Urinary bladder (tissue), 3 donors: ENCODE measurements at regions not wholly inside any gene's neighbourhood (a gene's known extent, or its start where the extent isn't known, plus 50 kb on each side); places are given as distances from the start of the nearest gene placed in this dataset.

Source experiments
- DNase-seq: peaks from one replicate; pipeline ENCODE4 v3.0.0-alpha.2; 2015; ENCODE audit errors: extremely low spot score
- H3K27ac ChIP-seq: one replicate; pipeline ENCODE4 v1.5.1; 2013; ENCODE audit warnings: low read depth, mild to moderate bottlenecking, moderate library complexity
- H3K36me3 ChIP-seq: one replicate; pipeline ENCODE4 v1.6.1; 2013; ENCODE audit warnings: mild to moderate bottlenecking, moderate library complexity; ENCODE audit not compliant: insufficient read depth
- H3K4me1 ChIP-seq: one replicate; pipeline ENCODE4 v1.6.1; 2013; ENCODE audit warnings: mild to moderate bottlenecking, moderate library complexity; ENCODE audit not compliant: insufficient read depth
- H3K4me3 ChIP-seq: one replicate; pipeline ENCODE4 v1.5.1; 2013; ENCODE audit warnings: low read depth, low read length
- WGBS: extraction: QIAGEN DNeasy Blood & Tissue Kit; methylation state at CpG from one replicate; pipeline ENCODE4 v1.1.7; 2013; 5-methylcytosine and 5-hydroxymethylcytosine counted together
- donor health status: healthy with polysubstance abuse.
- donor health status: healthy.

DNA sequence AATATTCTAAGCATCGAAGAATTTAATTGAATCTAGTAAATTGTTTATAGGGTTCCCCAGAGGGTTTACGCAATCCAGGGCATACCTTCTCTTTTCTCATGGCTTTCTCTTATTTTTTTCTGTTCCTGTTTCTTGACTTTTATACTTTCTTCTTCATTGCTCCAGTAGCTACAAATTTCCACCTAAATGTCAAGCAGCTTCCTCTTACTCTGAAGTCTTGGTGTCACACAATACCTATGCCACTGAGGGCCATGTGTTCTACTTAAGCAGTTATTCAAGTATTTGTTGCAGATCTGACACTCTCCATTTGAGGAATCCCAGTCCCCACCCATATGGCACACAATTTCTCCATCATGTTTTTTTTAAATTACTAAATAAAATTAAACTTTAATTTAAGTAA lies 343.1 kb upstream of the MBL2 start:
- Histone ChIP-seq H3K4me1 (no peaks in the 10 kb centered on the region), H3K36me3 (no peaks in the 10 kb centered on the region), H3K27ac (no peak overlapping the region), H3K4me3 (no peak overlapping the region)
- 79% methylated on average over 2 of the region's 2 CpGs for WGBS
- DNase-seq, result no peak

DNA sequence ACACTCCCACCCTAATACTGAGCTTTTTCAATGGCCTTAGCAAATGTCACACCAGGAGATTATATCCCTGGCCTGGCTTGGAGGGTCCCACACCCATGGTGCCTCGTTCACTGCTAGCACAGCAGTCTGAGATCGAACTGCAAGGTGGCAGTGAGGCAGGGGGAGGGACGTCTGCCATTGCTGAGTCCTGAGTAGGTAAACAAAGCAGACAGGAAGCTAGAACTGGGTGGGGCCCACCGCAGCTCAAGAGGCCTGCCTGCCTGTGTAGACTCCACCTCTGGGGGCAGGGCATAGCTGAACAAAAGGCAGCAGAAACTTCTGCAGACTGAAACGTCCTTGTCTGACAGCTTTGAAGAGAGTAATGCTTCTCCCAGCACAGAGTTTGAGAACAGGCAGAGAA lies 338.9 kb upstream of the MBL2 start:
- H3K4me3 ChIP-seq, result no peak overlapping the region
- no peak for DNase-seq
- 69% methylated on average over 5 of the region's 5 CpGs for WGBS
- no peaks in the 10 kb centered on the region for H3K4me1 ChIP-seq
- no peak overlapping the region for H3K27ac ChIP-seq
- no peaks in the 10 kb centered on the region for H3K36me3 ChIP-seq

GRCh38 chr10:53109320-53109719 lies 336.7 kb upstream of the MBL2 start:
- no peak overlapping the region for H3K27ac ChIP-seq

GRCh38 chr10:53108317-53108934 lies 335.8 kb upstream of the MBL2 start:
- Histone ChIP-seq H3K4me3 (no peak overlapping the region), H3K4me1 (no peaks in the 10 kb centered on the region), H3K27ac (no peak overlapping the region), H3K36me3 (no peaks in the 10 kb centered on the region)
- 78% methylated on average over 4 of the region's 4 CpGs for WGBS
- no peak for DNase-seq

More at GRCh38 chr10:53109320-53109719, 336.7 kb upstream of the MBL2 start:
- Histone ChIP-seq H3K36me3 (no peaks in the 10 kb centered on the region), H3K4me1 (no peaks in the 10 kb centered on the region), H3K4me3 (no peak overlapping the region)
- 62% methylated on average over 2 of the region's 2 CpGs for WGBS
- no peak for DNase-seq

- no peak for DNase-seq
- no peak overlapping the region for H3K4me3 ChIP-seq
- no peaks in the 10 kb centered on the region for H3K4me1 ChIP-seq
- H3K27ac ChIP-seq, result no peak overlapping the region
- WGBS, result 74% methylated on average over 5 of the region's 5 CpGs
- H3K36me3 ChIP-seq, result no peaks in the 10 kb centered on the region
Measured at GRCh38 chr10:53107711-53108110, 335.1 kb upstream of the MBL2 start.

- no peak overlapping the region for H3K27ac ChIP-seq
- no peaks in the 10 kb centered on the region for H3K36me3 ChIP-seq
- no peaks in the 10 kb centered on the region for H3K4me1 ChIP-seq
- 68% methylated on average over 4 of the region's 4 CpGs for WGBS
- H3K4me3 ChIP-seq, result no peak overlapping the region
- no peak for DNase-seq
Measured at GRCh38 chr10:53102424-53102823, 329.8 kb upstream of the MBL2 start.

- 78% methylated on average over 2 of the region's 2 CpGs for WGBS
- Histone ChIP-seq H3K36me3 (no peaks in the 10 kb centered on the region), H3K27ac (no peak overlapping the region), H3K4me3 (no peak overlapping the region), H3K4me1 (no peaks in the 10 kb centered on the region)
- DNase-seq, result no peak
Measured at GRCh38 chr10:53093878-53094277, 321.3 kb upstream of the MBL2 start.

GRCh38 chr10:53091574-53091973 lies 319.0 kb upstream of the MBL2 start:
- H3K36me3 ChIP-seq, result no peaks in the 10 kb centered on the region
- H3K27ac ChIP-seq, result no peak overlapping the region
- 55% methylated on average over 4 of the region's 4 CpGs for WGBS
- H3K4me3 ChIP-seq, result no peak overlapping the region
- no peak for DNase-seq
- no peaks in the 10 kb centered on the region for H3K4me1 ChIP-seq

DNA sequence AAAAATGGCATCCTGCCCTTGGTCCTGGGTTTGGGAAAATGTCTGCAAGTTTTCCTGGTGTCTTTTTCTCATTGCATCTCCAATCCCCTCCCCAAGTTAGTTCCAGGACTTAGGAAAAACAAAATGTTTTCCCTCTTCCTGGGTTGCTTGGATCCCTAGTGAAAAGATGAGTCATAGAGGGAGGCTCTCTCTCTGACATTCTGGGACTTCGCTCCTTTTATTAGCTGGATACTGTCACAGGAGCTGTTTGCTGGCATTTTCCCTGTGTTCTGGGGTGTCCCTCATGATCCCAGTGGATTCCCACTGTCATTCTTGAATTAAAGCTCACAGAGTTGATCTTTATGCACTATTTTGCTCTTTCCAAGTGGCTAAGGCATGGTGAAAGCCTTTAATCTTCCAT lies 316.4 kb upstream of the MBL2 start:
- Histone ChIP-seq H3K27ac (no peak overlapping the region), H3K4me3 (no peak overlapping the region), H3K36me3 (no peaks in the 10 kb centered on the region), H3K4me1 (no peaks in the 10 kb centered on the region)
- 39% methylated on average over 1 of the region's 1 CpG for WGBS
- no peak for DNase-seq

- WGBS, result 42% methylated on average over 3 of the region's 3 CpGs
- no peaks in the 10 kb centered on the region for H3K36me3 ChIP-seq
- no peak overlapping the region for H3K4me3 ChIP-seq
- H3K4me1 ChIP-seq, result no peaks in the 10 kb centered on the region
- no peak for DNase-seq
- no peak overlapping the region for H3K27ac ChIP-seq
Measured at GRCh38 chr10:53079283-53079682, 306.7 kb upstream of the MBL2 start.

DNA sequence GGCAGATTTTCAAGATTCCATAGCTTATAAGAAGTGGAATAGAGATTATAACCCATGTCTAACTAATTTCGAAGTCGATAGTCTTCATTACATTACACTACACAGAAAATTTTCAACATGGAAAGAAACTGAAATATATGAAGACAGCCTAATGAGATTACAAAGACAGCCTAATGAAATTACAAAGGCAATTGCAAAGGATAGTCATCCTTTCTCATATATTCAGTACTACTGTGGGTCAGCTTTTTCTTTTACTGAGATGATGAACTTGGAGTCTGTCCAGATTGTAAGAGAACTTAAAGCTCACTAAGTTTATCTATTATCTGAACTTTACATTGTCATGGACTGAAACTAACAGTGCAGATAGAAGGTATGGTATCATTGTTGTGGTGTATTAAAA lies 304.4 kb upstream of the MBL2 start:
- 90% methylated on average over 2 of the region's 2 CpGs for WGBS

DNA sequence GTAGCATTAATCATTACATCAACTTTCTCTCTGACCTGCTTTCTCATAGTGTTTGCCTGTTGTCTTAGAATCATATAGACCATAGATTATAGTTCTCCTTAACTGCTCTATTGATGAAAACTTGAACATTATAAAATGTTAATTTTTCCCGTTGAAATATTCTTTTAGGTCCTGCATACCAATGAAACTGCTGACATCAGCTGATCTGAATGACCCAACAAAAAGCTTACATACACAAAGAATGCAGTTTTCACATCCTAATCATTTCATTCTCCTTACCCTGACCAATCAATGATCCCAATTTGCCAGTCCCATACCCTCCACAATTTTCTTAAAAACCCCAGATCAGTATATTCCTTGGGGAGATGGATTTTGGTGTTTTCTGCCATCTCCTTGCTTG lies 302.9 kb upstream of the MBL2 start:
- 88% methylated on average over 1 of the region's 1 CpG for WGBS

More for the DNA sequence above, 304.4 kb upstream of the MBL2 start:
- no peaks in the 10 kb centered on the region for H3K36me3 ChIP-seq
- H3K4me1 ChIP-seq, result peaks cover 2% of the 10 kb centered on the region
- no peak overlapping the region for H3K4me3 ChIP-seq
- no peak for DNase-seq
- H3K27ac ChIP-seq, result no peak overlapping the region

DNA sequence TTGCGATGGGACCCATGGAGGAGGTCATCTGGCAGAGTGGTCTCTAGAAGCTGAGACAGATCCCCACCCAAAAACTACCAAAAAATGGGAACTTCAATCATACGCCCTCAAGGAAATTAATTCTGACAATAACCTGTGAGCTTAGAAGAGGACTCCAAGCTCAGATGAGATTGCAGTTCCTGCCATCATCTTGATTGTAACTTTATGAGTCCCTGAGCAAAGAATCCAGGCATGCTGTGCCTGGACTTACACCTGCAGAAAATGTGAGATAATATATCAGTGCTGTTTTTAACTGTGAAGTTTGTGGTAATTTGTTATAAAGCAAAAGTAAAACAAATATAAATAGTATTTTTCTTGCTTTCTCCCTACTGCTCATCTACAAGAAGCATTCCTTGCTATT lies 299.6 kb upstream of the MBL2 start:
- Histone ChIP-seq H3K4me1 (peaks cover 2% of the 10 kb centered on the region), H3K27ac (no peak overlapping the region), H3K36me3 (no peaks in the 10 kb centered on the region), H3K4me3 (no peak overlapping the region)
- WGBS, result 91% methylated on average over 2 of the region's 2 CpGs
- no peak for DNase-seq

More for the DNA sequence above, 302.9 kb upstream of the MBL2 start:
- Histone ChIP-seq H3K36me3 (no peaks in the 10 kb centered on the region), H3K4me3 (no peak overlapping the region), H3K27ac (no peak overlapping the region), H3K4me1 (peaks cover 2% of the 10 kb centered on the region)
- DNase-seq, result no peak

DNA sequence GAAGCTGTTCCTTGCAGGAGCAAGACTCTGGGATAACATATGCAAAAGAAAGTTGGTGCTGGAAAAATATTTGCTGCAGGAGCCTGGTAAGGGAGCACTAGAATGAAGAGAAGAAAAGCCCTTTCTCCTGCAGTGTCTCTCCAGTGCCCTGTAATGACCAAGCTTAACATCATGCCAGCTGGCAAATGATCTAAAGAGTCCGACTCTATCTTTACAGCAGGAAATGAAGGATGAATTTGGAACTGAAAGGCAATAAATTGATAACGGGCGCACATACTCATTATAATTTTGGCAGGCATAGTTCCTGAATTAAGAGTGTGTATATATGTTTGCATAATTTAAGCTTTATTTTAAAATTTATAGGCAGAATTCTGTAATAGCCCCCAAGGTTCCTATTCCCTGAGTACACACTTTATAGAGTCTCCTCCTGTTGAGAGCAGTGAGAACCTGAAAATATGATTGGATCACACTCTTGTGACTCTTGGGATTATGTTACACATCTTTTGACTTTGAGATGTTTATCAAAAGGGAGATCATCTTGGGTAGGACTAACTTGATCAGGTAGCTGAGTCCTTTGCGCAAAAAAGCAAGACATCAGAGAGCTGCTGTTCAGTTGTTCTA lies 299.0 kb upstream of the MBL2 start:
- Histone ChIP-seq H3K36me3 (no peaks in the 10 kb centered on the region), H3K4me3 (no peak overlapping the region), H3K4me1 (peaks cover 2% of the 10 kb centered on the region), H3K27ac (no peak overlapping the region)
- 37% methylated on average over 4 of the region's 4 CpGs for WGBS
- DNase-seq, result no peak
